Gastroesophageal sphincter (tissue), 3 donors: ENCODE measurements at regions not wholly inside any gene's neighbourhood (a gene's known extent, or its start where the extent isn't known, plus 50 kb on each side); places are given as distances from the start of the nearest gene placed in this dataset.

Source experiments
- CTCF ChIP-seq, 4 experiments: fragments of 200-600 bp in 2 of 4; fragments of 450-650 bp in 2 of 4; sonication (generic) in 1 of 4; IDR thresholded peaks; one replicate each; pipeline ENCODE4 v1.5.1; 2017 to 2019; ENCODE audit warnings: antibody characterized with exemption in 4 of 4, mild to moderate bottlenecking in 2 of 4, moderate library complexity in 2 of 4
- POLR2AphosphoS5 ChIP-seq: sonication (generic); formaldehyde crosslinking; IDR thresholded peaks from one replicate; pipeline ENCODE4 v1.6.1; 2017; ENCODE audit warnings: antibody characterized with exemption

GRCh38 chr18:2082676-2083075, 488.6 kb downstream of the METTL4 start:
- TF ChIP-seq CTCF (IDR thresholded peaks at IDR 0.05) (no peak), POLR2AphosphoS5 (no peak)
